ENCODE measurements at regions not wholly inside any gene's neighbourhood (a gene's known extent, or its start where the extent isn't known, plus 50 kb on each side); places are given as distances from the start of the nearest gene placed in this dataset.

DNA sequence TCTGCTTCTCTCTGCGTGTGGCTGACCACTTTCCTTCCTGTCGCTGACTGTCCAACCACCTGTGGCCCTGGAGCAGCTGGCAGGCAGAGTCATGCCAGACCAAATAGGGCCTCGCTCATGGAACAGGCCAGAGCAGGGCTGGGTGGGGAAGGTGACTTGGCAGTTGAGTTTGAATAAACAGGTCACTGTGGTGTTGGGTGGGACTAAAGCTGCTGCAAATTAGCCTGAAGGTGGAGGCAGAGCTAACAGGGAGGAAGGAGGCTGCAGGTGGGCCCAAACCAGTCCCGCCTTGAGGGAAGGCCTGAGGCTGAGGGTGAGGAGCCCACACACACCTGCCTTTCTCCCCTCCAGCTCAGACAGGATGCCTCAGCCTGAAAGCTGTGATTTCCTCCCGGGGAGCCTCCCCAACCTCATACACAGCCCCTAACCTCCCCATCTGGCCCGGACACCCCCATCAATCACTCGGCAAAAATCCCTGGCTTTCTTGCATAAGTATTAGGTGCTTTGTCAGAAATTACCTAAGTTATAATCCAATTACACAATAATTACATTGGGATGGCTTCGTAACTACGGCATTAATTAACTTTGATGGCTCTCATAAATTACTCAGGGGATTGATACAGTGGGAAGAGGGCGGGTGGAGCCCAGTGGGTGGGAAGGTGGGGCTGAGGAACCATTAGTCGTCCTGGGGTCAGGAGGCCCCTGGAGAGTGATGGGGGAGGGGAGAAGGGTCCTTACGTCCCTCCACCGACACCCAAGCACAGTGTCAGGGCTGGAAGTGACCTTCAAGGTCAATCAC, 97.7 kb upstream of the PCBD1 start:
- TF ChIP-seq, protein P1, sequence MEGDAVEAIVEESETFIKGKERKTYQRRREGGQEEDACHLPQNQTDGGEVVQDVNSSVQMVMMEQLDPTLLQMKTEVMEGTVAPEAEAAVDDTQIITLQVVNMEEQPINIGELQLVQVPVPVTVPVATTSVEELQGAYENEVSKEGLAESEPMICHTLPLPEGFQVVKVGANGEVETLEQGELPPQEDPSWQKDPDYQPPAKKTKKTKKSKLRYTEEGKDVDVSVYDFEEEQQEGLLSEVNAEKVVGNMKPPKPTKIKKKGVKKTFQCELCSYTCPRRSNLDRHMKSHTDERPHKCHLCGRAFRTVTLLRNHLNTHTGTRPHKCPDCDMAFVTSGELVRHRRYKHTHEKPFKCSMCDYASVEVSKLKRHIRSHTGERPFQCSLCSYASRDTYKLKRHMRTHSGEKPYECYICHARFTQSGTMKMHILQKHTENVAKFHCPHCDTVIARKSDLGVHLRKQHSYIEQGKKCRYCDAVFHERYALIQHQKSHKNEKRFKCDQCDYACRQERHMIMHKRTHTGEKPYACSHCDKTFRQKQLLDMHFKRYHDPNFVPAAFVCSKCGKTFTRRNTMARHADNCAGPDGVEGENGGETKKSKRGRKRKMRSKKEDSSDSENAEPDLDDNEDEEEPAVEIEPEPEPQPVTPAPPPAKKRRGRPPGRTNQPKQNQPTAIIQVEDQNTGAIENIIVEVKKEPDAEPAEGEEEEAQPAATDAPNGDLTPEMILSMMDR (IDR thresholded peaks at IDR 0.05): no peak
- TF ChIP-seq EZH2 (IDR thresholded peaks at IDR 0.05; ENCODE audit: borderline replicate concordance, insufficient read depth, low read depth, low read length, poor library complexity, severe bottlenecking): no peak
- H3K27ac ChIP-seq (ENCODE audit: low read length in 2 of 2): no peak overlapping the region
- H3K27me3 Mint-ChIP-seq: no peaks in the 10 kb centered on the region
- H3K9me3 ChIP-seq (ENCODE audit: control extremely low read depth in 1 of 3, control insufficient read depth in 2 of 3, insufficient read depth in 1 of 3, low read length in 2 of 3): no peaks in the 10 kb centered on the region
- no peak overlapping the region for H3K4me3 ChIP-seq (ENCODE audit: control extremely low read depth in 1 of 5, extremely low read depth in 1 of 5, insufficient read depth in 1 of 5, low read depth in 2 of 5, low read length in 4 of 5)
- H3K27ac Mint-ChIP-seq: no peak overlapping the region
- ATAC-seq (ENCODE audit: low read depth) (no peak), DNase-seq (no peak)
- no peak overlapping the region for H3K4me3 Mint-ChIP-seq
- ChIA-PET POLR2A (no interaction called here), CTCF (no interaction called here)
- no peak overlapping the region for H3K4me2 ChIP-seq (replicated peaks; ENCODE audit: low read depth, low read length, poor library complexity, severe bottlenecking)
- H3K9me3 Mint-ChIP-seq (ENCODE audit: insufficient read depth): no peaks in the 10 kb centered on the region
- H2AFZ ChIP-seq (ENCODE audit: insufficient read depth, low read depth, low read length, poor library complexity, severe bottlenecking): no peak overlapping the region
- peaks cover 5 to 9% of the 10 kb centered on the region in 2 donors for H3K4me1 ChIP-seq (ENCODE audit: control insufficient read depth in 2 of 2, insufficient read depth in 2 of 2, low read length in 2 of 2)
- 42% methylated on average over 8 of the region's 13 CpGs for WGBS (ENCODE audit: insufficient coverage)
- no peak overlapping the region for H3K9ac ChIP-seq (ENCODE audit: low read length)
- no peaks in the 10 kb centered on the region for H4K20me1 ChIP-seq (ENCODE audit: control insufficient read depth, insufficient read depth, low read length, poor library complexity, severe bottlenecking)
- no peaks in the 10 kb centered on the region for H3K79me2 ChIP-seq (ENCODE audit: control insufficient read depth, insufficient read depth, low read length)
- no peaks in the 10 kb centered on the region for H3K36me3 ChIP-seq (replicated peaks in 1 of 2; ENCODE audit: control extremely low read depth in 1 of 2, control insufficient read depth in 1 of 2, extremely low read depth in 1 of 2, insufficient read depth in 2 of 2, low read length in 1 of 2)
- H3K27me3 ChIP-seq (replicated peaks in 1 of 4; ENCODE audit: control extremely low read depth in 1 of 4, control insufficient read depth in 3 of 4, insufficient read depth in 4 of 4, low read length in 3 of 4): no peaks in the 10 kb centered on the region
- intact Hi-C loops (cut with micrococcal nuclease): no loop called here
- peaks cover 12% of the 10 kb centered on the region for H3K4me1 Mint-ChIP-seq

DNA sequence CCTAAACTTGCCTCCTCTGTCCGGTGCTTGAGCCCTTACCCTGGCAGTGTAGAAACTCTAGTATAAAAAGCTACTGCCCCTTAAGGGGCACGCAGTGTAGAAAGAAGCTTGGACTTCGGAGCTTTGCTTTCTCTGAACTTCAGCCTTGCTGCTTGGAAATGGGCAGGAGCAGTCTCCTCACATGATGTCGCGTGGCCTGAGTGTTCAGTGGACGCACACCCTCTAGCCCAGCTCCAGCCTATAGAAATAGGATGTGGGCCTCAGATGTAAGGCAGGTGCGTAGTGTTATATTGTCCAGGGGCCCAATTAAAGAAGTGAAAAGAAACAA, 98.2 kb upstream of the PCBD1 start:
- ATAC-seq (ENCODE audit: low read depth): no peak
- whole genome bisulfite sequencing (ENCODE audit: insufficient coverage): 100% methylated on average over 3 of the region's 7 CpGs

More for the DNA sequence above, 98.2 kb upstream of the PCBD1 start:
- H3K9me3 Mint-ChIP-seq (ENCODE audit: insufficient read depth): no peaks in the 10 kb centered on the region
- no peak overlapping the region for H3K27ac Mint-ChIP-seq
- Histone ChIP-seq H2AFZ (ENCODE audit: insufficient read depth, low read depth, low read length, poor library complexity, severe bottlenecking) (no peak overlapping the region), H4K20me1 (ENCODE audit: control insufficient read depth, insufficient read depth, low read length, poor library complexity, severe bottlenecking) (no peaks in the 10 kb centered on the region), H3K4me1 (ENCODE audit: control insufficient read depth in 2 of 2, insufficient read depth in 2 of 2, low read length in 2 of 2) (peaks cover 5 to 9% of the 10 kb centered on the region in 2 donors), H3K9ac (ENCODE audit: low read length) (no peak overlapping the region), H3K27ac (ENCODE audit: low read length in 2 of 2) (no peak overlapping the region), H3K36me3 (replicated peaks in 1 of 2; ENCODE audit: control extremely low read depth in 1 of 2, control insufficient read depth in 1 of 2, extremely low read depth in 1 of 2, insufficient read depth in 2 of 2, low read length in 1 of 2) (no peaks in the 10 kb centered on the region), H3K79me2 (ENCODE audit: control insufficient read depth, insufficient read depth, low read length) (no peaks in the 10 kb centered on the region), H3K27me3 (replicated peaks in 1 of 4; ENCODE audit: control extremely low read depth in 1 of 4, control insufficient read depth in 3 of 4, insufficient read depth in 4 of 4, low read length in 3 of 4) (no peaks in the 10 kb centered on the region), H3K4me3 (ENCODE audit: control extremely low read depth in 1 of 5, extremely low read depth in 1 of 5, insufficient read depth in 1 of 5, low read depth in 2 of 5, low read length in 4 of 5) (no peak overlapping the region), H3K9me3 (ENCODE audit: control extremely low read depth in 1 of 3, control insufficient read depth in 2 of 3, insufficient read depth in 1 of 3, low read length in 2 of 3) (no peaks in the 10 kb centered on the region), H3K4me2 (replicated peaks; ENCODE audit: low read depth, low read length, poor library complexity, severe bottlenecking) (no peak overlapping the region)
- ChIA-PET CTCF (no interaction called here), POLR2A (no interaction called here)
- H3K27me3 Mint-ChIP-seq: no peaks in the 10 kb centered on the region
- intact Hi-C loops (cut with micrococcal nuclease): no loop called here
- TF ChIP-seq, protein P1 (IDR thresholded peaks at IDR 0.05): no peak
- TF ChIP-seq EZH2 (IDR thresholded peaks at IDR 0.05; ENCODE audit: borderline replicate concordance, insufficient read depth, low read depth, low read length, poor library complexity, severe bottlenecking): no peak
- no peak for DNase-seq
- H3K4me3 Mint-ChIP-seq: no peak overlapping the region
- peaks cover 12% of the 10 kb centered on the region for H3K4me1 Mint-ChIP-seq
